Transverse colon (tissue), 4 donors: ENCODE measurements at regions not wholly inside any gene's neighbourhood (a gene's known extent, or its start where the extent isn't known, plus 50 kb on each side); places are given as distances from the start of the nearest gene placed in this dataset.

Source experiments
- DNase-seq: peaks from one replicate; pipeline ENCODE4 v3.0.0-alpha.2; 2019
- H3K27ac ChIP-seq, 4 donors: fragments of 200-600 bp; sonication (generic); 2 replicates each; pipeline ENCODE4 v1.5.1; 2016 to 2018; ENCODE audit warnings: inconsistent platforms in 4 of 4
- H3K27me3 ChIP-seq: fragments of 200-600 bp; sonication (generic); 2 replicates; pipeline ENCODE4 v1.5.1; 2017; ENCODE audit warnings: inconsistent platforms
- H3K36me3 ChIP-seq, 4 donors: fragments of 200-600 bp; sonication (generic); 2 replicates each; pipeline ENCODE4 v1.5.1; 2017 to 2019; ENCODE audit warnings: inconsistent platforms in 4 of 4
- H3K4me1 ChIP-seq, 4 donors: fragments of 200-600 bp; sonication (generic); 2 replicates each; pipeline ENCODE4 v1.5.1; 2017 to 2020; ENCODE audit warnings: inconsistent platforms in 4 of 4
- H3K4me3 ChIP-seq, 4 donors: fragments of 200-600 bp; sonication (generic); 1 replicate in 1 of 4; 2 replicates in 3 of 4; pipeline versions ENCODE4 v1.5.1 to v1.6.1; 2017 to 2019; ENCODE audit warnings: inconsistent platforms in 4 of 4
- H3K9me3 ChIP-seq, 2 donors: fragments of 200-600 bp; sonication (generic); 2 replicates each; pipeline ENCODE4 v1.5.1; 2017 to 2019; ENCODE audit warnings: inconsistent platforms in 2 of 2
- EP300 ChIP-seq: sonication (generic); formaldehyde crosslinking; IDR thresholded peaks from one replicate; pipeline ENCODE4 v1.6.1; 2017; ENCODE audit warnings: antibody characterized with exemption, low read depth
- POLR2A ChIP-seq: fragments of 450-650 bp; IDR thresholded peaks from one replicate; pipeline ENCODE4 v1.6.1; 2016; ENCODE audit warnings: antibody characterized with exemption, mild to moderate bottlenecking, moderate library complexity
- POLR2AphosphoS5 ChIP-seq, 3 donors: sonication (generic); formaldehyde crosslinking; IDR thresholded peaks; one replicate each; pipeline ENCODE4 v1.6.1; 2016; ENCODE audit warnings: antibody characterized with exemption in 3 of 3
- WGBS, 2 donors: methylation state at CpG; one replicate each; pipeline ENCODE4 v1.1.5; 2018; ENCODE audit warnings: low coverage in 1 of 2; 5-methylcytosine and 5-hydroxymethylcytosine counted together
- in situ Hi-C, 4 donors: fragments of 200-750 bp; cut with MboI; loops; one replicate each; pipeline versions ENCODE4 v1.15.0 to v1.15.1; 2017; ENCODE audit warnings: low sequenced_read_pairs in 3 of 4, low pct_ligation_motif_present in 1 of 4, low pct_unique_long_range_greater_than_20kb in 1 of 4
- intact Hi-C: fragments of 100-400 bp; cut with DNase I; formaldehyde crosslinking; loops from one replicate; pipeline ENCODE4 v1.15.1; 2023; ENCODE audit warnings: low total_unique reads
- TF ChIP-seq, protein P1 (sequence below), 5 experiments: fragments of 200-600 bp in 3 of 5; fragments of 450-650 bp in 2 of 5; sonication (generic) in 3 of 5; IDR thresholded peaks; 1 replicate in 2 of 5; 2 replicates in 3 of 5; pipeline ENCODE4 v1.5.1; 2016 to 2017; ENCODE audit warnings: antibody characterized with exemption in 5 of 5, inconsistent platforms in 3 of 5, mild to moderate bottlenecking in 2 of 5, moderate library complexity in 1 of 5

DNA sequence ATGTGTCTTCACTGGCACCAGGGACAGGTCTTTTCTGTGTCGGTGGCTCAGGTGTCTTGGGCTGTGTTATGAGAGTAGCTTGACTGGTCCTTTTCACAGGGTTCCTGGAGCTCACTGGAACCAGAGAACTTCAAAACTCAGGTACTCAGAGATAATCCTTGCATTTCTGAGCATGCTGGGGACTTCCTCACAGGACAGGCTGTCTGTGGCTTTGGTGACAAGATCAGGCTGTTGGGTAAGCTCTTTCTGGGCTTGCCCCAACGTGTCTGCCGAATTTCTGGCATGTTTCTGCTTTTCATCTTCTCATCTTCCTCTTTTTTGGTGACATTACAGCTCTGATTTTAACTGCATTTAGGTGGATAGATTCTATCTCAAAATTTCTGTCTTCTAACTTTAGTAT is 270.0 kb downstream of the CDH26 start:
- Histone ChIP-seq H3K27me3 (no peaks in the 10 kb centered on the region), H3K27ac (no peak overlapping the region), H3K9me3 (no peaks in the 10 kb centered on the region), H3K4me3 (no peak overlapping the region), H3K4me1 (no peaks in the 10 kb centered on the region), H3K36me3 (no peaks in the 10 kb centered on the region)
- TF ChIP-seq POLR2A (no peak), POLR2AphosphoS5 (IDR thresholded peaks at IDR 0.05) (no peak), EP300 (no peak)
- TF ChIP-seq, protein P1, sequence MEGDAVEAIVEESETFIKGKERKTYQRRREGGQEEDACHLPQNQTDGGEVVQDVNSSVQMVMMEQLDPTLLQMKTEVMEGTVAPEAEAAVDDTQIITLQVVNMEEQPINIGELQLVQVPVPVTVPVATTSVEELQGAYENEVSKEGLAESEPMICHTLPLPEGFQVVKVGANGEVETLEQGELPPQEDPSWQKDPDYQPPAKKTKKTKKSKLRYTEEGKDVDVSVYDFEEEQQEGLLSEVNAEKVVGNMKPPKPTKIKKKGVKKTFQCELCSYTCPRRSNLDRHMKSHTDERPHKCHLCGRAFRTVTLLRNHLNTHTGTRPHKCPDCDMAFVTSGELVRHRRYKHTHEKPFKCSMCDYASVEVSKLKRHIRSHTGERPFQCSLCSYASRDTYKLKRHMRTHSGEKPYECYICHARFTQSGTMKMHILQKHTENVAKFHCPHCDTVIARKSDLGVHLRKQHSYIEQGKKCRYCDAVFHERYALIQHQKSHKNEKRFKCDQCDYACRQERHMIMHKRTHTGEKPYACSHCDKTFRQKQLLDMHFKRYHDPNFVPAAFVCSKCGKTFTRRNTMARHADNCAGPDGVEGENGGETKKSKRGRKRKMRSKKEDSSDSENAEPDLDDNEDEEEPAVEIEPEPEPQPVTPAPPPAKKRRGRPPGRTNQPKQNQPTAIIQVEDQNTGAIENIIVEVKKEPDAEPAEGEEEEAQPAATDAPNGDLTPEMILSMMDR (IDR thresholded peaks at IDR 0.05): no peak
- 55 to 66% methylated on average over 3 of the region's 3 CpGs for WGBS, 2 donors
- no peak for DNase-seq
- in situ Hi-C loops (no loop called here), intact Hi-C loops (no loop called here)

DNA sequence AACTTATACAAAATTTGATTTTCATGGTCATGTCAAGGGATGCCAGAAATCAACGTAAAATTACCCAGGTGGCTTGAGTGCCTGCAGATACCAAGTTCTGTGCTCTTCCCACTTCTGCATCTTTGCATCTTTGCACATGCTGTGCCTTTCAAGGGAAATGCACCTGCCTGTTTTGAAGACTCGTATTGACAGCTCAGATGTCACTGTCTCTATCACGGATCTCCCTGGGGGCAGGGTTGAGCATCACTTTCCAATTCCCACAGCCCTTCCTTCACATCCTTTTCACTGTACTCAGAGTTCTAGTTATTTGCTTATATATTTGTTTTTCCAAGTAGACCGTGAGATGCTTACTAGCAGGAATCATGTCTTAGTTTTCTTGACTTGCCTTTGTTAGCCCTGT is 274.2 kb downstream of the CDH26 start:
- Histone ChIP-seq H3K27ac (no peak overlapping the region), H3K4me3 (no peak overlapping the region), H3K4me1 (no peaks in the 10 kb centered on the region), H3K36me3 (no peaks in the 10 kb centered on the region), H3K27me3 (no peaks in the 10 kb centered on the region), H3K9me3 (no peaks in the 10 kb centered on the region)
- DNase-seq: no peak
- TF ChIP-seq POLR2AphosphoS5 (IDR thresholded peaks at IDR 0.05): no peak
- no peak for TF ChIP-seq EP300
- no peak for TF ChIP-seq POLR2A
- TF ChIP-seq, protein P1 (IDR thresholded peaks at IDR 0.05): no peak
- intact Hi-C loops: no loop called here
- in situ Hi-C loops: no loop called here
- WGBS, 2 donors: 71 to 76% methylated on average over 2 to 4 of the region's 4 CpGs

DNA sequence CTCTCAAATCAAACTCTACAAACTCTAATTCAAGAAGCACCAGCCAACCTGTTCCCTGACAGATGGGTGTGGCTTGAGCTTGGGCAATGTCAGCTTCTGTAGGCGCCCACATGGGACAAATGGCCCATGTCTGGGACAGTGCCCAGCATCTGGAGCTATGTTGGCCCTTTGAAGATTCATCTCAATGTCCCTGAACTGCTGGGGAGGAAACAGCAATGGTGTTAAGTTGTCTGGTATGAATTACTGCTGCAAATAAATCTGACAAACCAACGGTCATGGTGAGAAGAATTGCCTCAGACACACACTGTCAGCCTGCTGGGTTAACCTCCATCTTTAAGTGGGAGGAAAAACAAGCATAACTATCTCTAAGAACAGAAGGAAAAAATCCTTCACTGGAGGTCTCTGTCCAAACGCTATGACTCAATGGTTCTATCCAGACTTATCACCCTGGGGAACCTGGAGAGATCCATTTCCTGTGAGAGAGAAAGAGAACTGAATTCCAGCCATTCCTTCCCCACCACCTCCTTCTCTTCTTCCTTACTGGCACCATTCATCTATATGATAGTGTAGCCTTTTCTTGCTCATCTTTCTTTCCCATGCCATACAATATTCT is 274.9 kb downstream of the CDH26 start:
- Histone ChIP-seq H3K27me3 (no peaks in the 10 kb centered on the region), H3K4me3 (no peak overlapping the region), H3K27ac (no peak overlapping the region), H3K36me3 (no peaks in the 10 kb centered on the region), H3K4me1 (no peaks in the 10 kb centered on the region), H3K9me3 (no peaks in the 10 kb centered on the region)
- WGBS, 2 donors: 38 to 63% methylated on average over 3 of the region's 3 CpGs
- TF ChIP-seq, protein P1 (IDR thresholded peaks at IDR 0.05): no peak
- TF ChIP-seq POLR2AphosphoS5 (IDR thresholded peaks at IDR 0.05) (no peak), EP300 (no peak), POLR2A (no peak)
- intact Hi-C loops (no loop called here), in situ Hi-C loops (no loop called here)
- no peak for DNase-seq

DNA sequence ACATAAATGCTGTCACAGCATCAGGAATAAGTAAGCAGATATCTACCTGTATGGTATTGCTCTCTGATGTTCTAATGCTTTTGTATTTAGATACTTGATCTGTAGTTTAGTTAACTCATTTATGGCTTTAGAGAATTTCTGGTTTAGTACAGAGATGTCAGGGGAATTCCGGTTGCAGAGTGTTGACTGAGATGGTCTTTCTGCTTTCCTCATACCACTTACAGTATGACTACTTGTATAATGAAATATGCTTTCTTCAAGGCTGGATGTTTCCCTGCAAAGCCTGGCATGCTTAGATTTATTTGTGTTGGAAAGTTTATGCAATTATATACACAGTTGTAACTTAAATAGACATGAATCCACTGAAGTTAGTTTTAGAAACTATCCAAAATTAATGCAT is 278.4 kb downstream of the CDH26 start:
- no peaks in the 10 kb centered on the region for H3K9me3 ChIP-seq
- H3K4me3 ChIP-seq: no peak overlapping the region
- in situ Hi-C loops: no loop called here
- H3K27ac ChIP-seq: no peak overlapping the region
- intact Hi-C loops: no loop called here
- no peak for DNase-seq
- WGBS, 2 donors: 43 to 75% methylated on average over 1 of the region's 1 CpG
- no peaks in the 10 kb centered on the region for H3K36me3 ChIP-seq
- TF ChIP-seq, protein P1 (IDR thresholded peaks at IDR 0.05): no peak
- TF ChIP-seq POLR2A (no peak), EP300 (no peak), POLR2AphosphoS5 (IDR thresholded peaks at IDR 0.05) (no peak)
- H3K4me1 ChIP-seq: no peaks in the 10 kb centered on the region
- H3K27me3 ChIP-seq: no peaks in the 10 kb centered on the region
